K562 (cell line): ENCODE measurements at regions not wholly inside any gene's neighbourhood (a gene's known extent, or its start where the extent isn't known, plus 50 kb on each side); places are given as distances from the start of the nearest gene placed in this dataset.

Experiments
- MGA ChIP-seq: fragments of 450-650 bp; IDR thresholded peaks from 2 replicates; pipeline ENCODE4 v1.6.1; 2016; ENCODE audit warnings: mild to moderate bottlenecking, moderate library complexity

- TF ChIP-seq MGA, result no peak
Observed at GRCh38 chr7:69208276-69208675, 390.0 kb upstream of the AUTS2 start (continued).
